Kidney tubule cell (primary cell): ENCODE measurements at regions not wholly inside any gene's neighbourhood (a gene's known extent, or its start where the extent isn't known, plus 50 kb on each side); places are given as distances from the start of the nearest gene placed in this dataset.
"Not testable (repeated sequence)": the region's sequence is repeated elsewhere in the genome, so short reads cannot be mapped to it uniquely, and the experiment has no call there.

Experiments
- DNase-seq: peaks from one replicate; pipeline ENCODE4 v3.0.0-alpha.2; 2018; ENCODE audit warnings: low spot score

DNA sequence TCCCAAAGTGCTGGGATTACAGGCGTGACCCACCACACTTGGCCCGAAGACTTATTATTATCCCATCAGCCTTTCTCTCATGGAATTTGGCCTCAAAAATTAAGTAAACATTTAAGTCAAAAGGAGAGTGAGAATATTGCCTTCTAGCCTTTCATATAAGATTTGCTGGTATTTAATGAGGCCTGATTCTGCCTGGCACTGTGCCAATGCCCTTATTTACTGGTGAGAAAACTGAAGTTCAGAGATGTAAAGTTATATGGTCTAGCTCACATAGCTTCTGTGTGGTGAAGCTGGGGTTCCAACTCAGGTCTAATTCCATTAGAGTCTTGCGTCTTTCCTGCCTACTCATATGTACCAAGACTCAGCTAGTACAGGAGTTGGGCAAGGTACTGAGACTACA, 260.2 kb downstream of the SDHAF3 start:
- DNase-seq: no peak

GRCh38 chr7:97381815-97382554, 264.5 kb downstream of the SDHAF3 start:
- DNase-seq: no peak

- DNase-seq: no peak
Measured at GRCh38 chr7:97390052-97390451, 272.6 kb downstream of the SDHAF3 start.

DNA sequence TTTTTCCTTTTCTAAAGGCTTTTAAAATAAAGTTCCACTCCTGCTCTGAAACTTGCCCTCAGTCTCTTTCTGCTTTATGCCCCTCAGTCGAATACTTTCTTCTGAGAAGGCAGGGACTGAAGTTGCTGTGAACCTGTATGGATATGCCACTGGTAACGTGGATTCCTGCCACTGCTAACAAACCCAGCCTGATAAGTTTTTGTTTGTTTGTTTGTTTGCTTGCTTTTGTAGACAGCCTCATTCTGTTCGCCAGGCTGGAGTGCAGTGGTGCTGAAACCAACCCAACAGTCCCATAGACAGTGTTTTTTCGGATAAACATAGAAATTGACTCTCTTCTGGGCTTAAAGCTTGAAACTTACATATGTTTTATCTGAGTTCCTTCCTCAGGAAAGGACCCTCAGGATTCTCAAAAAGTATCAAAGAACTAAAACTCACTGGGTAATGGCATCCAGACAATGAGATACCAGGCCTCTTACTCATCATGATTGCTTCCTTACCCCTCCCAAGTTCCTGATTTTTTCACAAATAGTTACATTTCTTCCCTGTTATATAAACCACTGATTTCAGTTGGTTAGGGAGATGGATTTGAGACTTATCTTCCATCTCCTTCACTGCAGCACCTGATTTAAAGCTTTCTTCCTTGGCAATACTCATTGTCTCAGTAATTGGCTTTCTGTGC, 273.6 kb downstream of the SDHAF3 start:
- DNase-seq: peak; percentile 11

DNA sequence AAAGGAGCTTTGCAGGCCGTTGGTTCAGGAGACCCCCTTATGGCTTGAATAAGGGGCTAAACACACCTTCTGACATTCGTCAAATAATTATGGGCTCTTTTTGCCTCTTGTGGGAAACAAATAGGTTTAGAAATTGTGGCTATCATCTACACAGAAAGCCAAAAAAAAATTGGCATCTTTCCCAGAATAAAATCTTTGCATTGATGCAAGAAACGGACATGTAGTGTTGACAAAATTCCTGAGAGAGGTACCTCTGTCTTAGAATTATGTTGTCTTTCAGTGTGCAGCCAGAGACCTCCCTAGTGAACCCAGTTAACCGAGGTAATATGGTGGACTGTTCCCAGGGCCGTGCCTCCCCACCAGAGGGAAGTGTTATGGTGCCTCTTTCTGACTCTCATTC, 283.9 kb downstream of the SDHAF3 start:
- no peak for DNase-seq

- DNase-seq: no peak
Measured at GRCh38 chr7:97405835-97406234, 288.3 kb downstream of the SDHAF3 start.

DNA sequence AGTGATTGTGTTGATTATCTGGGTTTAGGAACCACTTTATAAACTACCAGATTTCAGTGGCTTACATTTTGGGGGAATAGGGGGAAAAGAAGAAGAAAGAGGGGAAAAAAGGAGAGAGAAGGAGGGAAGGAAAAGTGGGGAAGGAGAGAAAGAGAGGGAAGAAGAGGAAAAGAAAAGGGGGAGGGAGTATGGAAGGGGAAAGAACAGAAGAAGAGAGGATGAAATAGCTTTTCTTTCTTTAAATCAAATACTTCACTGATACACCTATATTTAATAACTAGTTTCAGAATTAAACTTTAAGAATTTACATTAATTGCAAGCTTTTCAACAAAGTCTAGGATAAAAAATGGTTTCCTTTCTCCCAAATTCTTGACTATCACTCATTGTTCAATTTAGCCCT, 289.6 kb downstream of the SDHAF3 start:
- DNase-seq: no peak

DNA sequence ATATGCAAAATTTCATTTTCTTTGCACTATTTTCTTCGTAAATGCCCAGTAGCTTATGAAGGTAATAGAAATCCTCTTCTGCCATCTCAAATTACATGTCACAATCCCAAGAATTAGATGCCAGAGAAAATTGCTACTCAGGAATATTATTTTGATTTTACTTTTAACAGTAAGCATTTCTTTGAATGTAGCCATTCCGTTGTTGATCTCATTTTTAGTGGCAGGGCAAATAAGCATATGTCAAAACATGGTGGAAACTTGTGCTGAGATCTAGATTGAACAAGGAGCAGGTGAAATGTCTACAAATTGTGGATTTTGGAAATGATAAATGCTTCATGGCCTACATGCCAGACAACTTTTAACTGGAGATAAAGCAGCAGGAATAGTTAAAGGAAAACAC, 291.8 kb downstream of the SDHAF3 start:
- DNase-seq: no peak

- DNase-seq: no peak
Measured at GRCh38 chr7:97418312-97418711, 300.8 kb downstream of the SDHAF3 start.

- no peak for DNase-seq
Measured at GRCh38 chr7:97419898-97420297, 302.4 kb downstream of the SDHAF3 start.

DNA sequence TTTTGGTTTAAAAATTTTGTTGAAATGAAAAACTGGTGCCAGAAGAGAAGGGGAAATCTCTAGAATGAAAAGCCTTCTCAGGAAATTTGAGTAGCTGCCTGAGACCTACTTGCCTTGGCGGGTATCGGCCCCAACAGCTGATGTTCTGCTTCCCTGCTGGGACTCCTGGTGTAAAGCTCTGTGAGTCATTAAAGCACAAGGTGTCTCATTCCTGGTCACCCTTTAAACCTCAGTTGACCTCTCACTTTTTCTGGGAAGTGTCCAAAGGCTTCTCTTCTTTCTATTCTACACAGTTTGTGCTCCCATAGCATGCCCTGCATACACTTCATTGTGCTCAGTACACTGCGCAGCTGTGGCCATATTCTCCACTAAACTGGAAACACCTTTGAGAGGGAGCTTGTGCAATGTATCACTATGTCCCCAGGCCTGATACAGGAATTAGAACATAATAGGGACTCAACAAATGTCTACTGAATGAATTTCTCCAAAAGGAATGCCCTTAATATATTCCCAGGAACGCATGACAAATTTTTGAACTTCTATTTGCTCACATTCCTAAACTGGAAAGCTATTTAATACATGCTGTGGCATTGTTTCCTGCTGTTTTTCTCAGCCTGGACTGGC, 303.9 kb downstream of the SDHAF3 start:
- DNase-seq: peak; percentile 60

DNA sequence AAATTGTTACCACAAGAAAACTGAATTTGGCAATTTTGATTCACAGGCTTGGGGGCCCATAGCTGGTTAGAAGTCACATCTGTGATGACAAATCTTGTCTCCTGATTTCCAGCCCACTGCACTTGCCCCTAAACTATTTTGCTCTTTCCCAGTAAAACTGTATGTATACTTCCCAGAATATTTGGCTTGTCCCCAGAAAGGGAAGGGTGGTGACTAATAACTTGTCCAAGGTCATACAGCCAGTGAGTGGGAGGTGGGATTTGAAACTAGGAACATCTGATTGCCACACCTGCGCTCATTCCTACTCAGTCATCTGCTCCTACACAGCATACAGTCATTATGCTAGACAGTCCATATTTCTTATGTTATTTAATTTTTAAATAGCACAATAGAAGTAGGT, 304.5 kb downstream of the SDHAF3 start:
- peak; percentile 48 for DNase-seq

DNA sequence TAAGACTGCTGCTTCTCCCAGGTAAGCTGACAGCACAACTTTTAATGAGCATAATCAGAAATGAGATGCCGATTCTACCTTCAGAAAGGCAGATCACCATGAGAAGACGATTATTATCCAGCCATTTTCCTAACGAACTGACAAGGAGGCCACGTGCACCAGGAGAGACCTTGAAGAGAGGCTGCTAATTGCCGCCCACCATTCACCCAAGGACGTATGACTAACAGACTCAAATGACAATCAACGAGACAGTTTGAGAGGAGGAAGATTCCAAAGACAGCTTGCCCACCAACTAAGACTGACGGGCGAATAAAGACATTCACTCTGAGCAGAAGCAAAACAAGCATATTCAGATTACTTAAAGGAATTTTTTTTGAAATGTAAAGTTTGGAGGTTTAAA, 301.9 kb upstream of the TAC1 start:
- DNase-seq: no peak

- DNase-seq: no peak
Measured at GRCh38 chr7:97439637-97440214, 292.2 kb upstream of the TAC1 start.

GRCh38 chr7:97446361-97446760, 285.5 kb upstream of the TAC1 start:
- no peak for DNase-seq

DNA sequence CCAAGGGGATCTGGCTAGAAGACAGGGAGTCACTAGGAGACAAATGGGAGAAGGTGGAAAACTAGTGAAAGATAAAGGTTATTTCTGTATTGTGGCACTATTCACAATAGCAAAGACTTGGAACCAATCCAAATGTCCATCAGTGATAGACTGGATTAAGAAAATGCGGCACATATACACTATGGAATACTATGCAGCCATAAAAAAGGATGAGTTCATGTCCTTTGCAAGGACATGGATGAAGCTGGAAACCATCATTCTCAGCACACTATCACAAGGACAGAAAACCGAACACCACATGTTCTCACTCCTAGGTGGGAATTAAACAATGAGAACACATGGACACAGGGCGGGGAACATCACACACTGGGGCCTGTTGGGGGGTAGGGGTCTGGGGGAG, 282.4 kb upstream of the TAC1 start:
- DNase-seq: not testable (repeated sequence)

- DNase-seq: no peak
Measured at GRCh38 chr7:97450516-97450915, 281.4 kb upstream of the TAC1 start.

DNA sequence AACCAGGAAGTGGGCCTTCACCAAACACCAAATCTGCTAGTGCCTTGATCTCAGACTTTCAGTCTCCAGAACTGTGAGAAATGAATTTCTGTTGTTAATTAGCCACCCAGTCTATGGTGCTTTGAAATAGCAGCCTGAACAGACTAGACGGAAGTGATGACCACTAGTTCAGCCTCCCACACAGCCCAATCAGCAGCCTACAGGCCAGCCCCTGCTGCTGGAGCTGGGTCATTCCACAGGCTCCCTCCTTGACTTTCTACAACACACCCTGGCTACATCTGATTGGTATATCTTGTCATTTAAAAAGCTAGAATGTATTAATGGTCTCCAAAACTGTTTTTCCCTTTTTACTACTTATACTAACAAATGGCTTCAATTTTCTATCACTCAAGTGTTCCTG, 277.2 kb upstream of the TAC1 start:
- no peak for DNase-seq

DNA sequence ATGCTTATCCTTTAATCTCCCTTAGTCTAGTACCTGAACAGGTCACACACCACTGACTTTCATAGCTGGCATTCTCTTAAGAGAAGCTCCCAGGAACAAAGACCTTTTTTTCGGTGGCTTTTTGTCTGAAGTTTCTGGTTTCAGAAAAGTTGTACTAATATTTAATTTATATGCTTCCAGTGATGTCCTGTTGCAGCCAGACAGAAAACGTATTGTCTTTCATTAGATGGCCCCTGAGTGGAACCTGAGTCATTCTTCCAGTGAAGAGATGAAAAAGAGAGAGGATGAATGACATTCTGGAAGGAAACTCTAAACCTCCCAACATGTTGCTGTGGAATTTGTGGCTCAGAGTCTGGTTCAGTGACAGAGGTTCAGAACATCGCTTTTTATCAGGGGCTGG, 274.8 kb upstream of the TAC1 start:
- no peak for DNase-seq

DNA sequence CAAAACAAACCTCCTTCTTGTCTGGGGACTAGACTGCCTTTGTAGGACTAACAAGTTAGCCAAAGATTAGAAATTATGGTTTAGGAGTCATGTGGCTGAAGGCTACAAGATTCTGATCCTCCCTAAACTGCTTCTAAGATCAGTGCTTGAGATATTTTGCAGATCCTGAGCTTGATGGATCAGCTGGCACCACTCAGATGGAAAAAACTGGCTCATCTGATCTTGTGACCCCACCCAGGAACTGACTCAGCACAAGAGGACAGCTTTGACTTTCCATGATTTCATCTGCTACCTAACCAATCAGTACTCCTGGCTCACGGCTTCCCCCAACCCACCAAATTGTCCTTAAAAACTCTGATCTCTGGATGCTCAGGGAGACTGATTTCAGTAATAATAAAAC, 271.5 kb upstream of the TAC1 start:
- no peak for DNase-seq

GRCh38 chr7:97461596-97461995, 270.3 kb upstream of the TAC1 start:
- no peak for DNase-seq

DNA sequence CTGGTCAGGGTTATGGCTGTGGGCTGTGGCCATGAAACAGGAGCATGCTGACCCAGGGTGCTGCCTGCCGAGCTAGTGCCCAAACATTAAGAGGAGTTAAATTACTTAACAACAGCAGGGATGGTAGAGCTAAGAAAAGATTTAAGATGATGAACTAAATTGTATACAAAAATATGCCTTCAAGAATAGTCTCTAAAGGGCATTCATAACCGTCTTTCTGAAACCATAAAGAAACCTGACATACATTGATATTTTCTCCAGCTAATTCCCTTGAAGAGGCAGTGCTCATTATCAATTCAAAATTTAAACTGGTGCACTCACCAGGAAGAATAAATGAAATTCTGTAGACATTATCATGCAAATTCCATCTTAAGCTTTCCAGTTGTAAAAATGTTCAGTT, 265.8 kb upstream of the TAC1 start:
- DNase-seq: no peak
